Stimulated activated naive CD8-positive, alpha-beta T cell treated with anti-CD3 and anti-CD28 coated beads, Interleukin-15, amount 100 ng/mL, for 72 hours (primary cell): ENCODE measurements at regions not wholly inside any gene's neighbourhood (a gene's known extent, or its start where the extent isn't known, plus 50 kb on each side); places are given as distances from the start of the nearest gene placed in this dataset.
"Not testable (repeated sequence)": the region's sequence is repeated elsewhere in the genome, so short reads cannot be mapped to it uniquely, and the experiment has no call there.

Experiments
- ATAC-seq: fragments of 150-1000 bp; cut with Tn5 transposase; 2 replicates; pipeline ENCODE4 v1.10.0; 2021; ENCODE audit warnings: mild to moderate bottlenecking, moderate library complexity
- DNase-seq, 2 donors: peaks; one replicate each; pipeline ENCODE4 v3.0.0; 2021 to 2022
- H3K27ac Mint-ChIP-seq, 2 donors: one replicate each; pipeline ENCODE4 v1.8.0; 2022; ENCODE audit warnings: mild to moderate bottlenecking in 2 of 2, mixed read lengths in 2 of 2, moderate library complexity in 2 of 2
- H3K27me3 Mint-ChIP-seq: one replicate; pipeline ENCODE4 v1.8.0; 2022; ENCODE audit warnings: mixed read lengths
- H3K4me1 Mint-ChIP-seq: one replicate; pipeline ENCODE4 v1.8.0; 2022; ENCODE audit warnings: mild to moderate bottlenecking, mixed read lengths
- H3K4me3 Mint-ChIP-seq, 2 donors: one replicate each; pipeline ENCODE4 v1.8.0; 2022; ENCODE audit warnings: mild to moderate bottlenecking in 2 of 2, mixed read lengths in 2 of 2, moderate library complexity in 1 of 2
- H3K9me3 Mint-ChIP-seq, 2 donors: one replicate each; pipeline ENCODE4 v1.8.0; 2022; ENCODE audit warnings: mixed read lengths in 2 of 2

DNA sequence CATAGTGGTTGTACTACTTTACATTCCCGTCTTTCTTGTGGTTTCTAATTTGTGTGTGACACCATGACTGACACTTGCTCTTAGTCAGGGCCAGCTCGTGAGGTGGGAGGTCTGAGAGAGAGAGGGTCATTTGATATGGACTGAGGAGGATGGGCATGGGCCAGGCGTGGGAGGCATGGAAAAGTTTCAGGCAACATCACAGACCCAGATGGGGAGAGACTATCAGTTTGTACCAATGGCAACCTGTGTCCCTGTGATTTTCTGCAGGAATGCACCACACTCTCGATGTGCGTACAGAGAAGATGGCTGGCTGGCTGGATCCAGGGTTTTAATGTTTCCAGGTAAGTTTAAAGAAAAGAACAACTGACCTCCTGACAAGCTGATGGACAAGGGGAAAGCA is 273.6 kb downstream of the CYRIA start:
- no peak for DNase-seq
- H3K9me3 Mint-ChIP-seq: no peaks in the 10 kb centered on the region
- ATAC-seq: no peak
- no peaks in the 10 kb centered on the region for H3K27me3 Mint-ChIP-seq
- no peak overlapping the region for H3K27ac Mint-ChIP-seq
- H3K4me1 Mint-ChIP-seq: no peaks in the 10 kb centered on the region
- no peak overlapping the region for H3K4me3 Mint-ChIP-seq

DNA sequence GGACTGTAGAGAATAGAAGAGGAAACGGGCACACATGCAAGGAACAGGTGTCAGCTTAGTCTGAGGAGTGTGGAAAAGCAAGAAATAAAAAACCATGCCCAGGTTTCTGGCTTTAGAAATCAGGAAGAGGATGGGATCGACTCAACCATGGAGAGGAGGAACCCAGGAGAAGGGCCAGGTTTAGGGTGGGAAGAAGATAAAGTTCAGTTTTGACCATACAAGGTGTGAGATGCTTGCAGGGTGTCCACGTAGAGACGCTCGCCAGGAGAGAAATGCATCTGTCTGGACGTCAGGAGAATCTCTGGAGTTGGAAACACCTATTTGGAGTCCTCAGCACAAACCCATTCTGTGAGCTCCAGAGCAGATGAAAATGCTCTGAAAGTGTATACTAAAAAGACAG is 275.1 kb downstream of the CYRIA start:
- no peaks in the 10 kb centered on the region for H3K9me3 Mint-ChIP-seq
- no peak overlapping the region for H3K4me3 Mint-ChIP-seq
- no peak overlapping the region for H3K27ac Mint-ChIP-seq
- no peak for DNase-seq
- H3K4me1 Mint-ChIP-seq: no peaks in the 10 kb centered on the region
- no peaks in the 10 kb centered on the region for H3K27me3 Mint-ChIP-seq
- no peak for ATAC-seq

DNA sequence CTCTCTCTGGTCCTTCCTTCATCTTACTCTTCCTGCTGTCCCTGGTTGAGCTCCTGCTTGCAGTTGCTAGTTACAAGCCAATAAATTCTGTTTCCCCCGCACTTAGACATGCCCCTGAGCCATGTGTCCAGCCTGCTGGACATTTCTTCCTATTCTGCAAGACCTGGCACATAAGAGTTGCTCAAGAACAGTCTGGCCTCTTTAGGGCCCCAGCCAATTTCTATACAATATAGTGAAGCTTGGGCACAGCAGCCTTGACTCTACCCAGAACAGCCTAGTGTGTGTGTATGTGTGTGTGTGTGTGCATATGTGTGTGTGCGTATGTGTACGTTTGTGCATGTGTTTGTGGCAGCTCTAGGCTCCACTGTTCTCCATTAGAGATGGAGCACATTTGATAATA is 276.0 kb downstream of the CYRIA start:
- no peaks in the 10 kb centered on the region for H3K9me3 Mint-ChIP-seq
- ATAC-seq: no peak
- H3K4me3 Mint-ChIP-seq: no peak overlapping the region
- H3K27me3 Mint-ChIP-seq: no peaks in the 10 kb centered on the region
- no peaks in the 10 kb centered on the region for H3K4me1 Mint-ChIP-seq
- DNase-seq: no peak
- no peak overlapping the region for H3K27ac Mint-ChIP-seq

DNA sequence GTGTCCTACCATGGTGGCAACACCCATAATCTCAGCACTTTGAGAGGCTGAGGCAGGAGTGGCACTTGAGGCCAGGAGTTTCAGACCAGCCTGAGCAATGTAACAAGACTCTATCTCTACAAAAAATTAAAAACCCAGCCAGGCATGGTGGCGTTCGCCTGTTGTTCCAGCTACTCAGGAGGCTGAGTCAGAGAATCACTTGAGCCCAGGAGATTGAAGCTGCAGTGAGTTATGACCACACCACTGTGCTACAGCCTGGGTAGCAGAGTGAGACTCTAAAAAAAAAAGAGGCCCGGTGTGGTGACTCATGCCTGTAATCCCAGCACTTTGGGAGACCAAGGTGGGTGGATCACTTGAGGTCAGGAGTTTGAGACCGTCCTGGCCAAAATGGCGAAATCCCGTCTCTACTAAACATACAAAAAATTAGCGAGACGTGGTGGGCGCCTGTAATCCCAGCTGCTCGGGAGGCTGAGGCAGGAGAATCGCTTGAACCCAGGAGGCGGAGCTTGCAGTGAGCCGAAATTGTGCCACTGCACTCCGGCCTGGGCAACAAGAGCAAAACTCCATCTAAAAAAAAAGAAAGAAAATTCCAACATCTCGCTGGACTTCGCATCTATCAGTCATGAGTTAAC is 277.3 kb downstream of the CYRIA start:
- DNase-seq: not testable (repeated sequence)

DNA sequence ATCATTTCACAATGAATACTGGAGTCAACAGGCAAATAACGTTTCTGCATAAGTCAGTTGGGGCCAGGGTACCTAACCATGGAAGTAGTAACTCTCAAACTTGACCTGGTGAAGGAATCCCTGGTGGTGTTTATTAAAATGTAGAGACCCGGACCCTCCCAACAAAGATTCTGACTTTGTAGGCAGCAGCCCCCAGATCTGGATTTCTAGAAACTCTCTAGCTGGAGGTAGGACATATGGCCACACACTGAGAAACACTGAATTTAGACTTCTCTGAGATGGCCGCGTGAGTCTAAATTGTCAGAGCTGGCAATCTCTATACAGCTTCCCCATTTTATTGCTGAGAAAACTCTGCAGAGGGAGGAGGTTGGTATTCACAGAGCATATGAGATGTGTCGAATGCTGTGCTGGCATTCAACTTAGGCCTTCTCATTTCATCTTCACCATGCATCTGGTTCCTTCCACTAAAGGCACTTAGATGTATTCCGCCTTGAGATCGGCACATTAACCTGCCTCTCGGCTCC is 278.1 kb downstream of the CYRIA start:
- Mint-ChIP-seq H3K9me3 (no peaks in the 10 kb centered on the region), H3K4me3 (no peak overlapping the region), H3K4me1 (no peaks in the 10 kb centered on the region), H3K27ac (no peak overlapping the region), H3K27me3 (no peaks in the 10 kb centered on the region)
- DNase-seq (no peak), ATAC-seq (no peak)

More for the DNA sequence above, 277.3 kb downstream of the CYRIA start:
- not testable (repeated sequence) for H3K4me1 Mint-ChIP-seq, H3K27me3 Mint-ChIP-seq, ATAC-seq, H3K27ac Mint-ChIP-seq, H3K9me3 Mint-ChIP-seq, H3K4me3 Mint-ChIP-seq

DNA sequence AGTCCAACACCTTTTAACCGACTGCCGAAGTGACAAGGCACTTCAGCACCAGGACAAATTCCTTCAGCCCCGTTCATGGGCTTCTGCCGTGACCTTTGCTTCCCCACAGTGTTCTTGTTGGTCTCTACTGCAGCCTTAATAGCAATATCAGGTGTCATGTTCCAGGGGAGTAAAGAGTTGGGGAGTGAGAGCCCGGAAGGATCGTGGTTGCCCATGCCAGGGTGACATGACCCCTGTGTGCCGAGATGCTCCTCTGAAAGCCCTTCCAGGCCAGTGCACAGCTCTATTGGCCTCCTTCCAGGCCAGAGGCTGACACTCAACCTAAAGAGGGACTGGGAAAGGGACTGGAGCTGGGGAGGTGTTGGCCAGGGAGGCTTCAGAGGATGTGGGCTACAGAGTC is 279.2 kb downstream of the CYRIA start:
- no peak for DNase-seq
- H3K27ac Mint-ChIP-seq: no peak overlapping the region
- no peaks in the 10 kb centered on the region for H3K9me3 Mint-ChIP-seq
- no peak for ATAC-seq
- no peak overlapping the region for H3K4me3 Mint-ChIP-seq
- no peaks in the 10 kb centered on the region for H3K4me1 Mint-ChIP-seq
- H3K27me3 Mint-ChIP-seq: no peaks in the 10 kb centered on the region

DNA sequence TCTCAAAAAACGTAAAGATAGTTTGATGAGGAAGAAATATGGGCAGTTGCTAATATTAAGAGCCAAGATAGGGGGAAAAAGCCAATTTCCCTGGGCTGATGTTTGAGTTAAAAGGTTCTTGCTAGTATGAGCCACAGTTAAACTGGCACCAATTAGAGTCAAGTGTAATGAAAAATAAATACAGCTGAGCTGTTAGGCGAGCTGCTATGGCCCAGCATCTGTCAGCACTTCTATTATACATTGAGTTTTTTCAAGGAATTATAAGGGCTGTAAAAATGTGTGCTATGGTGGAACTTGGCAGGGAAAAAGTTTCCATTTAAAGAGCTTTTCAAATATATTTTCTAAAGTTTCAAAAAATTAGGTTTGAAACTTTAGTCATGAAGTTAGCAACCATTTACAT is 279.6 kb downstream of the CYRIA start:
- Mint-ChIP-seq H3K4me1 (no peaks in the 10 kb centered on the region), H3K27ac (no peak overlapping the region), H3K9me3 (no peaks in the 10 kb centered on the region), H3K27me3 (no peaks in the 10 kb centered on the region), H3K4me3 (no peak overlapping the region)
- ATAC-seq (no peak), DNase-seq (no peak)

DNA sequence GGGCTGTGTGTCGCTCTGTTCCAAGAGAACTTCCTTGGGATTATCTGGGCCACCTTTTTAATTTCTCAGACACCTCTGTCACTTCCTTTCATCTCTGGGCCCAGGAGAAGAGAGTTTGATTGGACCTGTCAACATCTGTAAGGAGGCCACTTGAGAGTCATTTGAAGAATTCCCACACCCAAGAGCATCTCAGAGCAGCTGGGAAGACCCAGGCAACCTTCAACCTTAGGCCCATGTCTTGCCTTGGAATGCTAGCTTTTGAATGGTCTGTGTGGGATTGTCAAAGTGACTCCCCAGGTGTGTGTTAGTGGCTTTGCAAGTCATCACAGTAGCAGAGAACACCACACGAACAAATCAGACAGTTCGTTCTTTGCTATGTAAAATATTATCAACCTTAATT is 280.3 kb downstream of the CYRIA start:
- Mint-ChIP-seq H3K4me1 (no peaks in the 10 kb centered on the region), H3K4me3 (no peak overlapping the region), H3K27ac (no peak overlapping the region), H3K27me3 (no peaks in the 10 kb centered on the region), H3K9me3 (no peaks in the 10 kb centered on the region)
- ATAC-seq (no peak), DNase-seq (no peak)

DNA sequence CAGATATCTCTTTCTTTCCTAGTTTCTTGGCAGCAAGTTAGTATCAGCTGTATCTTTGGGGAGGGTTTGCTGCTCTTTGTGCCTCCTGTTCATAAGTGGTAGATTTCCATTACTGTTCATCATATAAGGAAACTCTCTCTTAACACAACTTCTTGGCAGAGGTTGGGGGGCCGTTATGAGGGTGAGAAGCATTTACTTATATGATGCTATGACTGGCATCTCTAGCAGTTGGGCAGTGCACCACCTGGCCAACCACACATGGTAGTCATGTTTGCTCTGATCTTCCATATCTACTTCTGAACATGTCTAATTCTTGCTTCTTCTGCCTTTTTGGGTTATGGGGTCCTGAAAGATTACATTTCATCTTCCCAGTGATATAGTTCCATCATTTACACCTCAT is 282.2 kb downstream of the CYRIA start:
- no peak for DNase-seq
- no peaks in the 10 kb centered on the region for H3K4me1 Mint-ChIP-seq
- no peak overlapping the region for H3K27ac Mint-ChIP-seq
- no peak for ATAC-seq
- no peaks in the 10 kb centered on the region for H3K9me3 Mint-ChIP-seq
- H3K4me3 Mint-ChIP-seq: no peak overlapping the region
- H3K27me3 Mint-ChIP-seq: no peaks in the 10 kb centered on the region

DNA sequence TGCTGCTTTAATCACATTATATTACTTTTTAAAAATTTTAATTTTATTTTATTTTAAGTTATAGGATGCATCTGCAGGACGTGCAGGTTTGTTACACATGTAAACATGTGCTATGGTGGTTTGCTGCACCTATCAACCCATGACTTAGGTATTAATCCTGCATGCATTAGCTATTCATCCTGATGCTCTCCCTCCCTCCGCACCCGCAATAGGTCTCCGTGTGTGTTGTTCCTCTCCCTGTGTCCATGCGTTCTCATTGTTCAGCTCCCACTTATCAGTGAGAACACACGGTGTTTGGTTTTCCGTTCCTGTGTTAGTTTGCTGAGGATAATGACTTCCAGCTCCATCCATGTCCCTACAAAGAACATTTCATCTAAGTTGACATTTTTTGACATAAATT is 283.2 kb downstream of the CYRIA start:
- no peaks in the 10 kb centered on the region for H3K4me1 Mint-ChIP-seq
- DNase-seq (no peak), ATAC-seq (no peak)
- no peaks in the 10 kb centered on the region for H3K27me3 Mint-ChIP-seq
- H3K27ac Mint-ChIP-seq: no peak overlapping the region
- no peak overlapping the region for H3K4me3 Mint-ChIP-seq
- H3K9me3 Mint-ChIP-seq: no peaks in the 10 kb centered on the region

DNA sequence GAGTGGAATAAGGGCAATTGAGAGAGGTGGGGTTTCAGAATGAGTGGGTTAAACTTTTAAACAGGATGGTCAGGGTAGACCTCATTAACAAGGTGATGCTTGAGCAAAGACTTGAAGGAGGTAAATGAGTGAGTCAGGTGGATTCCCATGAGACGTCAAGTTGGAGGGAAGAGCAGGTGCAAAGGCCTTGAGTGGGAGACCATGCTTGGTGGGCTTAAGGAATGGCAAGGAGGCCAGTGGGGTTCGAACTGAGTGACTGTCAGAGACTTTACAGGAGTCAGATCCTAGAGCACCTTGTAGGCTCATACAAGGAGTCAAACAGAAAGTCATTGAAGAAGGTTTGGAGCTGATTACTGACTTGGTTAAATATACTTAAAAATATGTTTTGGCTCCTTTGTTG is 284.1 kb downstream of the CYRIA start:
- H3K27ac Mint-ChIP-seq: no peak overlapping the region
- no peaks in the 10 kb centered on the region for H3K27me3 Mint-ChIP-seq
- ATAC-seq: no peak
- H3K9me3 Mint-ChIP-seq: no peaks in the 10 kb centered on the region
- H3K4me3 Mint-ChIP-seq: no peak overlapping the region
- no peaks in the 10 kb centered on the region for H3K4me1 Mint-ChIP-seq
- DNase-seq: no peak

DNA sequence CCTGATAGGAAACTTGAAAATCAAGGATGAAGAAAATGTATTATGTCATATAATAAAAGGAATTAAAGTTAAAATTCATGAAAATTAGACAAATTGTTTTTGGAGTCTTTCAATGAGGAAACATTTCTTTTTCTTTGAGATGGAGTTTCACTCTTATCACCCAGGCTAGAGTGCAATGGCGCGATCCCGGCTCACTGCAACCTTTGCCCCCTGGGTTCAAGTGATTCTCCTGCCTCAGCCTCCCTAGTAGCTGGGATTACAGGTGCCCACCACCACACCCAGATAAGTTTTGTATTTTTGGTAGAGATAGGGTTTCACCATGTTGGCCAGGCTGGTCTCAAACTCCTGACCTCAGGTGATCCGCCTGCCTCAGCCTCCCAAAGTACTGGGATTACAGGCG is 285.7 kb downstream of the CYRIA start:
- not testable (repeated sequence) for H3K27ac Mint-ChIP-seq, H3K27me3 Mint-ChIP-seq, DNase-seq, H3K9me3 Mint-ChIP-seq, H3K4me1 Mint-ChIP-seq, ATAC-seq, H3K4me3 Mint-ChIP-seq

DNA sequence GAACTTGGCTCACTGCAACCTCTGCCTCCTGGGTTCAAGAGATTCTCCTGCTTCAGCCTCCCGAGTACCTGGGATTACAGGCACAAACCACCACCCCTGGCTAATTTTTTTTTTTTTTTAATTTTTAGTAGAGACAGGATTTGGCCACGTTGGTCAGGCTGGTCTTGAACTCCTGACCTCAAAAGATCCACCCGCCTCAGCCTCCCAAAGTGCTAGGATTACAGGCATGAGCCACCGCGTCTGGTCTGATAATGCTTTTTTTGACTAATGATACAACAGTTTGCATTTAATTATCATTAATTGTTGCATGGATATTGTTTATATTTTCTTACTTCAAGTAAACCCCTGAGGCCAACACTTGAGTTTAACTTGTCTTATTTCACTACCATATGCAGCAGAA is 286.6 kb downstream of the CYRIA start:
- not testable (repeated sequence) for H3K27ac Mint-ChIP-seq, H3K27me3 Mint-ChIP-seq, H3K4me3 Mint-ChIP-seq, DNase-seq, H3K9me3 Mint-ChIP-seq, H3K4me1 Mint-ChIP-seq, ATAC-seq

DNA sequence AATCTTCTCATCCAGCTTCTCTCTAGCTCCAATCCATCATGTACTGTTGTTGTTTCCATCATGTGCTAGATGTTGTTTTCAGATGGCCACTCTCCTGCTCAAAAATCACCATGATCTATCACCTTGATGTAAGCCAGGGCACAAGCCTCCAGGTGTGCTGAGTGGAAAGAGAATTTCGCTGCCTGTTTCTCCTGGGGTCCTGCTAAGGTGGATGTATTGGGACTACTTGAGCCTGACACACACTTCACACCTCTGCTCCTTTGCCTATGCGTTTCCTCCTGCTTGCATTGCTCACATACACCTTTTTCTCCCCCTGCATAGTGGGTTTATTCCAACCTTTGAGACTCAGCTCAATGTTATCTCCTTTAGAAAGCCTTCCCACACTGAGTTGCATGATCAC is 287.6 kb downstream of the CYRIA start:
- no peak for DNase-seq
- Mint-ChIP-seq H3K4me1 (no peaks in the 10 kb centered on the region), H3K4me3 (no peak overlapping the region), H3K27ac (no peak overlapping the region), H3K27me3 (no peaks in the 10 kb centered on the region), H3K9me3 (no peaks in the 10 kb centered on the region)
- no peak for ATAC-seq

DNA sequence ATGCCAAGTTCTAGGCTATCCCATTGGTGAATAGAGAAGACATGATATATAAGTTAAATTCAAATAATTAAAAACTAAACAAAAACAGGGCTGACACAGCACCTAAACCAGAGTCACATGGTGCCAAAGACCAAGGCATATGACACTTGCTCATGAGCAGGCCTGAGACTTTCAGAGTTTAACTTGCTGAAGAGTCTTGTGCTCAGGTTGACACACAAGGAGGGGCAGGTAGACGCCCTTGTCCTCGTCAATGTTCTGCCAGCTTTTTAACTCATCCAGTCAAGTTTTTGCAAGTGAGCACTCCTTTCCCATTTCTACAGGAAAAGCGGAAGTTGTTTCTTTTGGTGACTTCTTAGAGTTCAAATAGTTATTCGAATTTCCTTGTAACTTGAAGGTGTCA is 289.7 kb downstream of the CYRIA start:
- Mint-ChIP-seq H3K9me3 (no peaks in the 10 kb centered on the region), H3K27ac (no peak overlapping the region), H3K4me1 (no peaks in the 10 kb centered on the region), H3K27me3 (no peaks in the 10 kb centered on the region), H3K4me3 (no peak overlapping the region)
- ATAC-seq: no peak
- DNase-seq: no peak

DNA sequence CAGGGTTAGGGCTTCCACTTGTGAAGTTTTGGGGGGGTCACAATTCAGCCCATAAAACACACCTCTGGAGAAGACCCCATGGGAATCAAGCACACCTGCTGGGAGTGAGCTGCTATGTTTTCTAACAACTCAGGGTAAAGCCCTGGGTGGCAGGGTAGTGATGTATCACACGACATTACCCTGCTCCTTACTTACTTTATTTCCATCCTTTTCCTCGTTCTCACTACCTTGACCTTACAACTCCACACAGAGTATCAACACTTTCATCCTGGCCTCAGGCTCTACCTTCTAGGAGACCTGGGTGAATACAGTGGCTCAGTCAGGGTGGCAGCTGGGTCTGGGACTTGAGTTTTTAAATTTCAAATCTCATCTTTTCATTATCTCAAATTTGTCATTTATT is 290.3 kb downstream of the CYRIA start:
- Mint-ChIP-seq H3K4me1 (no peaks in the 10 kb centered on the region), H3K27ac (no peak overlapping the region), H3K9me3 (no peaks in the 10 kb centered on the region), H3K4me3 (no peak overlapping the region), H3K27me3 (no peaks in the 10 kb centered on the region)
- DNase-seq (no peak), ATAC-seq (no peak)

DNA sequence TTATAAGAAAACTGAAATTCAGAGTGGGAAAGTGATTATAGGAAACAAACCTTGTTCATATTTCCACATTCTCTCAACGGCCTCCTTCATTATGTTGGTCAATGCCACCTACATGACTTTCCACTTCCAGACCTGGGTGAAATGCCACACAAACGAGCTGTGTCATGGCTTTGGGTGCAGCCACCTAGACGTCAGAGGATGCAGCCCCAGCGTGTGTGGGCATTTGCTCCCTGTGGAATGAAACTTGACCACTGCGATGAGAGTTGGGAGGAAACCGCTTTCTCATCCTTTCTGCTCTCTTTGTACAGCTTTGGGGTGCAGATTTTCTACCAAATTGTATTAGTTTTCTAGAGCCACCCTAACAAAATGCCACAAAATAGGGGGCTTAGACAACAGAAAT is 291.0 kb downstream of the CYRIA start:
- no peaks in the 10 kb centered on the region for H3K27me3 Mint-ChIP-seq

More for the DNA sequence above, 291.0 kb downstream of the CYRIA start:
- Mint-ChIP-seq H3K4me3 (no peak overlapping the region), H3K9me3 (no peaks in the 10 kb centered on the region), H3K27ac (no peak overlapping the region), H3K4me1 (no peaks in the 10 kb centered on the region)
- DNase-seq (no peak), ATAC-seq (no peak)
